HCT116 (cell line): ENCODE measurements at regions not wholly inside any gene's neighbourhood (a gene's known extent, or its start where the extent isn't known, plus 50 kb on each side); places are given as distances from the start of the nearest gene placed in this dataset.

ENCODE experiments used
- ATF3 ChIP-seq: IDR thresholded peaks from 2 replicates; pipeline ENCODE4 v1.6.1; 2012
- CTCF ChIP-seq, 3 experiments: fragments of 200-600 bp in 1 of 3; sonication (generic) in 1 of 3; IDR thresholded peaks in 2 of 3; conservative IDR thresholded peaks in 1 of 3; 2 replicates each; pipeline ENCODE4 v1.5.1; 2012 to 2017; ENCODE audit warnings: low read depth in 2 of 3, low read length in 2 of 3, antibody characterized with exemption in 1 of 3, borderline replicate concordance in 1 of 3, control low read depth in 1 of 3, mild to moderate bottlenecking in 1 of 3, mixed read lengths in 1 of 3, mixed run types in 1 of 3, moderate library complexity in 1 of 3; ENCODE audit not compliant: insufficient read depth in 1 of 3
- EGR1 ChIP-seq: IDR thresholded peaks from 2 replicates; pipeline ENCODE4 v1.6.1; 2012; ENCODE audit warnings: low read depth
- EZH2 ChIP-seq: fragments of 200-600 bp; sonication (generic); IDR thresholded peaks from 2 replicates; pipeline ENCODE4 v1.6.1; 2017; ENCODE audit warnings: antibody characterized with exemption, mixed run types
- EZH2phosphoT487 ChIP-seq: fragments of 200-600 bp; IDR thresholded peaks from 2 replicates; pipeline ENCODE4 v1.6.1; 2018; ENCODE audit warnings: antibody characterized with exemption, borderline replicate concordance
- JUND ChIP-seq: IDR thresholded peaks from 2 replicates; pipeline ENCODE4 v1.6.1; 2012
- POLR2A ChIP-seq: IDR thresholded peaks from 2 replicates; pipeline ENCODE4 v1.7.0; 2011; ENCODE audit warnings: borderline replicate concordance; ENCODE audit not compliant: insufficient read depth, insufficient read length; ENCODE audit errors: extremely low read depth
- POLR2AphosphoS5 ChIP-seq: IDR thresholded peaks from 2 replicates; pipeline ENCODE4 v1.6.1; 2011; ENCODE audit warnings: mild to moderate bottlenecking, low read depth, low read length, moderate library complexity
- SP1 ChIP-seq: IDR thresholded peaks from 2 replicates; pipeline ENCODE4 v1.6.1; 2012; ENCODE audit warnings: low read depth
- YY1 ChIP-seq: IDR thresholded peaks from 2 replicates; pipeline ENCODE4 v1.6.1; 2011; ENCODE audit warnings: low read length, low read depth, moderate library complexity, mild to moderate bottlenecking; ENCODE audit not compliant: insufficient replicate concordance; ENCODE audit errors: extremely low read depth
- ZNF274 ChIP-seq: fragments of 200-500 bp; sonication (Bioruptor generic); IDR thresholded peaks from 2 replicates; pipeline ENCODE4 v1.6.1; 2014; ENCODE audit warnings: mild to moderate bottlenecking, low read depth, low read length, inconsistent platforms
- TF ChIP-seq, protein P1 (sequence below): IDR thresholded peaks from 2 replicates; pipeline ENCODE4 v1.6.1; 2012; ENCODE audit warnings: low read depth

DNA sequence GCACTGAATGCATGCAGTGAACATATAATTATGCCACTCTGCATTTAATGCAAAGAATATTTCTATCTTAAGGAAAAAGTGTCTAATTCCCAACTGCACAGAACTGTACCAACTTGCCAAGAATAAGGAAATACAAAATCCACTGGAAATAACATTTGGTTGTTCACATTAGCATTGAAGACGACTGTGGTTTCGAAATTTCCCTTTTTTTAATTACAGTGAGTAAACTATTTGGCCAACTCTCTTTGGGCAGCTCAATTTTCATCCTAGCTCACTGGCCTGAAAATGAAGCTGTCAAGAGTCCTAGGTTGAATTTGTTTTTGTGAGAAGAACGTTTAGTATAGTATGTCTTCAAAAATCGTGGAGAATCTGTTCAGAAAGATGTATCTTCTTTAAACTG is 81.6 kb upstream of the MID1 start:
- TF ChIP-seq, protein P1, sequence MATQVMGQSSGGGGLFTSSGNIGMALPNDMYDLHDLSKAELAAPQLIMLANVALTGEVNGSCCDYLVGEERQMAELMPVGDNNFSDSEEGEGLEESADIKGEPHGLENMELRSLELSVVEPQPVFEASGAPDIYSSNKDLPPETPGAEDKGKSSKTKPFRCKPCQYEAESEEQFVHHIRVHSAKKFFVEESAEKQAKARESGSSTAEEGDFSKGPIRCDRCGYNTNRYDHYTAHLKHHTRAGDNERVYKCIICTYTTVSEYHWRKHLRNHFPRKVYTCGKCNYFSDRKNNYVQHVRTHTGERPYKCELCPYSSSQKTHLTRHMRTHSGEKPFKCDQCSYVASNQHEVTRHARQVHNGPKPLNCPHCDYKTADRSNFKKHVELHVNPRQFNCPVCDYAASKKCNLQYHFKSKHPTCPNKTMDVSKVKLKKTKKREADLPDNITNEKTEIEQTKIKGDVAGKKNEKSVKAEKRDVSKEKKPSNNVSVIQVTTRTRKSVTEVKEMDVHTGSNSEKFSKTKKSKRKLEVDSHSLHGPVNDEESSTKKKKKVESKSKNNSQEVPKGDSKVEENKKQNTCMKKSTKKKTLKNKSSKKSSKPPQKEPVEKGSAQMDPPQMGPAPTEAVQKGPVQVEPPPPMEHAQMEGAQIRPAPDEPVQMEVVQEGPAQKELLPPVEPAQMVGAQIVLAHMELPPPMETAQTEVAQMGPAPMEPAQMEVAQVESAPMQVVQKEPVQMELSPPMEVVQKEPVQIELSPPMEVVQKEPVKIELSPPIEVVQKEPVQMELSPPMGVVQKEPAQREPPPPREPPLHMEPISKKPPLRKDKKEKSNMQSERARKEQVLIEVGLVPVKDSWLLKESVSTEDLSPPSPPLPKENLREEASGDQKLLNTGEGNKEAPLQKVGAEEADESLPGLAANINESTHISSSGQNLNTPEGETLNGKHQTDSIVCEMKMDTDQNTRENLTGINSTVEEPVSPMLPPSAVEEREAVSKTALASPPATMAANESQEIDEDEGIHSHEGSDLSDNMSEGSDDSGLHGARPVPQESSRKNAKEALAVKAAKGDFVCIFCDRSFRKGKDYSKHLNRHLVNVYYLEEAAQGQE = no peak
- no peak for TF ChIP-seq YY1
- TF ChIP-seq ZNF274 = no peak
- TF ChIP-seq EZH2phosphoT487 = no peak
- no peak for TF ChIP-seq POLR2AphosphoS5
- TF ChIP-seq CTCF (IDR thresholded peaks at IDR 0.05 in 2 of 3, conservative IDR thresholded peaks at IDR 0.05 in 1 of 3; ENCODE audit: borderline replicate concordance in 1 of 3, insufficient read depth in 1 of 3, low read depth in 2 of 3, low read length in 2 of 3) = no peak
- no peak for TF ChIP-seq JUND
- no peak for TF ChIP-seq EGR1
- TF ChIP-seq EZH2 = no peak
- TF ChIP-seq ATF3 = no peak
- TF ChIP-seq POLR2A = no peak
- no peak for TF ChIP-seq SP1
